ENCODE measurements at regions not wholly inside any gene's neighbourhood (a gene's known extent, or its start where the extent isn't known, plus 50 kb on each side); places are given as distances from the start of the nearest gene placed in this dataset.

DNA sequence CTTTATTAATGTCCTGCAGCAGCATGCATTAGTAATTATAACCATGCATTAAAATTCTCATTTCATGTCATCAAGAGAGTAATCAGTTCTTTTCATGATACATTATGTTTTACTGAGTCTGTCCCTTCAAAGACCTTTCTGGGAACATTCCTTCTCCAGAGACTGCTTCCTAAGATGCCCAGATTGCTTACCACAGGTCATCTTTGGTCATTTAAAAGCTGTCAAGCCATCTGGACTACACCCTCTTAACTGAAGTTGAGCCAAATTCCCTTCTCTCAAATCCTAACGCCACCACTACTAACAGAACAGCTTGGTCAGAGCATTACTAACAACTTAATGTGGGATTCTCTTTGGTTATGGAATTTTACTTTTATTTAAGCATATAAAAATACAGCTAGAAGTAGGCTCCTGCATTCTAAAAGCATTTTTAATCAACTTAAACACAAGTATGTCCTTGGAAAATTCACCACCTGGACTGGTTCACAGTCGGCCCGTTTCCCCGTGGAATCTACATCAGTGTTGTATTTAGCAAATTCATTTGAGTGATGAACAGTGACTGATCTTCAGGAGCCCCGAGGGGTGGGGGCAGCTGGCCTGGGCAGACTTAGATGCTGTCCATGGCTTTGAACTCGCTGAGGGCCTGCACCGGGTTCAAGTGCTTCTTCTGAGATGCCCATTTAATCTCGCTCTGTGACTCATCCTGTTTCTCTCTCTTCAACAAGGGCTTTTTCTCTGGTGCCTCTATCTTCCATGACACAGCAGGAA is 92.8 kb upstream of the CCDC112 start:
- Histone ChIP-seq H3K36me3 (no peaks in the 10 kb centered on the region), H3K4me3 (no peak overlapping the region), H3K27me3 (no peaks in the 10 kb centered on the region), H3K27ac (no peak overlapping the region), H3K9me3 (no peaks in the 10 kb centered on the region), H3K4me1 (peaks cover 0 to 13% (median 0%) of the 10 kb centered on the region in 4 donors)
- DNase-seq, result no peak
- ATAC-seq (ENCODE audit: low FRiP score in 2 of 2), result peak in 1 of 2 donors; percentile 48
- TF ChIP-seq POLR2AphosphoS5 (IDR thresholded peaks at IDR 0.05) (no peak), POLR2A (IDR thresholded peaks at IDR 0.05) (no peak), EP300 (IDR thresholded peaks at IDR 0.05) (no peak)
- TF ChIP-seq, protein P1, sequence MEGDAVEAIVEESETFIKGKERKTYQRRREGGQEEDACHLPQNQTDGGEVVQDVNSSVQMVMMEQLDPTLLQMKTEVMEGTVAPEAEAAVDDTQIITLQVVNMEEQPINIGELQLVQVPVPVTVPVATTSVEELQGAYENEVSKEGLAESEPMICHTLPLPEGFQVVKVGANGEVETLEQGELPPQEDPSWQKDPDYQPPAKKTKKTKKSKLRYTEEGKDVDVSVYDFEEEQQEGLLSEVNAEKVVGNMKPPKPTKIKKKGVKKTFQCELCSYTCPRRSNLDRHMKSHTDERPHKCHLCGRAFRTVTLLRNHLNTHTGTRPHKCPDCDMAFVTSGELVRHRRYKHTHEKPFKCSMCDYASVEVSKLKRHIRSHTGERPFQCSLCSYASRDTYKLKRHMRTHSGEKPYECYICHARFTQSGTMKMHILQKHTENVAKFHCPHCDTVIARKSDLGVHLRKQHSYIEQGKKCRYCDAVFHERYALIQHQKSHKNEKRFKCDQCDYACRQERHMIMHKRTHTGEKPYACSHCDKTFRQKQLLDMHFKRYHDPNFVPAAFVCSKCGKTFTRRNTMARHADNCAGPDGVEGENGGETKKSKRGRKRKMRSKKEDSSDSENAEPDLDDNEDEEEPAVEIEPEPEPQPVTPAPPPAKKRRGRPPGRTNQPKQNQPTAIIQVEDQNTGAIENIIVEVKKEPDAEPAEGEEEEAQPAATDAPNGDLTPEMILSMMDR (IDR thresholded peaks at IDR 0.05), result no peak
- WGBS, 2 donors, result 60 to 72% methylated on average over 8 of the region's 8 CpGs

DNA sequence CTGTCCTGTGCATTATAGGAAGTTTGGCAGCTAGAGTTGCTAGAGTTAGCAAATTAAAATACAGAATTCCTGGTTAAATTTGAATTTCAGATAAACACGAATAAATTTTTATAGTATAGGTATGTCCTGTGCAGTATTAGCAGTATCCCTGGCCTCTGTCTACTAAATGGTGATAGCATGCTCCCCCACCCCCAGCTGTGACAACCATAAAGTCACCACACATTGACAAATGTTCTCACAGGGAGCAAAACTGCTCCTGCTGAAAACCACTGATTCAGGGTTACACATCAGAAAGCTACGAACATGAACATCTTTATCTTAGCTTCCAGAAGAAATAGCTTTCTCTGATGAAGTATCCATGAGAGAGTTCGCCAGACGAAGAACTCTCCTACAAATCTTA is 91.8 kb upstream of the CCDC112 start:
- Histone ChIP-seq H3K4me1 (peaks cover 0 to 8% (median 0%) of the 10 kb centered on the region in 4 donors), H3K9me3 (no peaks in the 10 kb centered on the region), H3K4me3 (no peak overlapping the region), H3K27ac (no peak overlapping the region), H3K27me3 (no peaks in the 10 kb centered on the region), H3K36me3 (no peaks in the 10 kb centered on the region)
- no peak for ATAC-seq (ENCODE audit: low FRiP score in 2 of 2)
- TF ChIP-seq POLR2A (IDR thresholded peaks at IDR 0.05) (no peak), EP300 (IDR thresholded peaks at IDR 0.05) (no peak), POLR2AphosphoS5 (IDR thresholded peaks at IDR 0.05) (no peak)
- TF ChIP-seq, protein P1 (IDR thresholded peaks at IDR 0.05), result no peak
- no peak for DNase-seq
- WGBS, 2 donors, result 86 to 88% methylated on average over 4 of the region's 4 CpGs

- no peak for TF ChIP-seq POLR2A (IDR thresholded peaks at IDR 0.05)
- TF ChIP-seq, protein P1 (IDR thresholded peaks at IDR 0.05), result no peak
- TF ChIP-seq POLR2AphosphoS5 (IDR thresholded peaks at IDR 0.05), result no peak
- TF ChIP-seq EP300 (IDR thresholded peaks at IDR 0.05), result no peak
- DNase-seq (no peak), ATAC-seq (ENCODE audit: low FRiP score in 2 of 2) (no peak)
- Histone ChIP-seq H3K4me3 (no peak overlapping the region), H3K36me3 (no peaks in the 10 kb centered on the region), H3K27me3 (no peaks in the 10 kb centered on the region), H3K9me3 (no peaks in the 10 kb centered on the region), H3K4me1 (peaks cover 0 to 3% (median 0%) of the 10 kb centered on the region in 4 donors), H3K27ac (no peak overlapping the region)
- 86 to 95% methylated on average over 2 of the region's 2 CpGs for WGBS, 2 donors
Observed at GRCh38 chr5:115387816-115388215, 91.4 kb upstream of the CCDC112 start.

DNA sequence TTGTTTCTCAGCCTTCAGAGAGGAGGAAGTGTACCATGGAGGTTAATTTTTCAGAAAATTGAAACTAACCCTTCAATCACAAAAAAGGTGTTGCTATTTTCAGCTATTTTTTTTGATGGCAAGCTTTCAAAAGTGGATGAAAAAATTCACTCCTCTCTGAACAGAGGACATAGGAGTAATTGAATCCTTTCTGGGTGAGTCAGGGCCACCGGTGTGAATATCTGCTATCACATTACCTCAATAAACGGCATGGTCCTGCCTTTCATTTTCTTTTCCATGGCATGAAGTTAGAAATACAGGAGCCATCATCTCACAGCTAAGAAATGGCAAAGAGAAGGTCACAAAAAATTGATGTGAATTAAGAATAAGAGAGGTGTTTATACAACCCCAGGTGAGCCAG is 90.2 kb upstream of the CCDC112 start:
- DNase-seq (no peak), ATAC-seq (ENCODE audit: low FRiP score in 2 of 2) (no peak)
- H3K4me1 ChIP-seq, result no peaks in the 10 kb centered on the region
- H3K27ac ChIP-seq, result no peak overlapping the region
- 95% methylated on average over 2 of the region's 2 CpGs for WGBS, 2 donors
- no peak overlapping the region for H3K4me3 ChIP-seq
- no peaks in the 10 kb centered on the region for H3K36me3 ChIP-seq
- no peaks in the 10 kb centered on the region for H3K9me3 ChIP-seq
- no peaks in the 10 kb centered on the region for H3K27me3 ChIP-seq
- TF ChIP-seq EP300 (IDR thresholded peaks at IDR 0.05), result no peak
- no peak for TF ChIP-seq POLR2AphosphoS5 (IDR thresholded peaks at IDR 0.05)
- TF ChIP-seq POLR2A (IDR thresholded peaks at IDR 0.05), result no peak
- TF ChIP-seq, protein P1 (IDR thresholded peaks at IDR 0.05), result no peak

All from upper lobe of left lung (tissue), 6 donors.